Thoracic aorta (tissue), 2 donors: ENCODE measurements at regions not wholly inside any gene's neighbourhood (a gene's known extent, or its start where the extent isn't known, plus 50 kb on each side); places are given as distances from the start of the nearest gene placed in this dataset.

Experiments used
- ATAC-seq: fragments of 150-250 bp; one replicate; pipeline ENCODE4 v1.8.0; 2017; ENCODE audit warnings: low read depth; ENCODE audit not compliant: insufficient number of reproducible peaks, low FRiP score
- DNase-seq: peaks from one replicate; pipeline ENCODE4 v3.0.0-alpha.2; 2020; ENCODE audit warnings: low spot score
- H3K27ac ChIP-seq, 2 donors: fragments of 200-600 bp; sonication (generic); 1 replicate in 1 of 2; 2 replicates in 1 of 2; pipeline ENCODE4 v1.5.1; 2016; ENCODE audit warnings: mild to moderate bottlenecking in 2 of 2, moderate library complexity in 2 of 2
- H3K27me3 ChIP-seq: fragments of 200-600 bp; sonication (generic); replicated peaks from 2 replicates; pipeline ENCODE4 v1.6.0; 2016; ENCODE audit warnings: mild to moderate bottlenecking; ENCODE audit not compliant: insufficient read depth
- H3K36me3 ChIP-seq: fragments of 200-600 bp; sonication (generic); one replicate; pipeline ENCODE4 v1.5.1; 2016
- H3K4me1 ChIP-seq, 2 donors: fragments of 200-600 bp; sonication (generic); 1 replicate in 1 of 2; 2 replicates in 1 of 2; pipeline versions ENCODE4 v1.5.1 to v1.6.0; 2016; ENCODE audit warnings: low read depth in 2 of 2, mild to moderate bottlenecking in 1 of 2; ENCODE audit not compliant: control insufficient read depth in 1 of 2
- H3K4me3 ChIP-seq: fragments of 200-600 bp; sonication (generic); 2 replicates; pipeline ENCODE4 v1.5.1; 2016; ENCODE audit warnings: mild to moderate bottlenecking
- H3K9me3 ChIP-seq: fragments of 200-600 bp; sonication (generic); 2 replicates; pipeline ENCODE4 v1.5.1; 2016
- TF ChIP-seq, protein P1 (sequence below): fragments of 200-600 bp; sonication (generic); IDR thresholded peaks from one replicate; pipeline ENCODE4 v1.5.1; 2019; ENCODE audit warnings: antibody characterized with exemption

GRCh38 chr11:69878927-69879728 lies 59.9 kb upstream of the FGF3 start:
- Histone ChIP-seq H3K4me3 (no peak overlapping the region), H3K36me3 (no peaks in the 10 kb centered on the region), H3K27me3 (no peaks in the 10 kb centered on the region), H3K27ac (no peak overlapping the region), H3K9me3 (no peaks in the 10 kb centered on the region), H3K4me1 (peaks cover 6 to 13% of the 10 kb centered on the region in 2 donors)
- DNase-seq (no peak), ATAC-seq (no peak)
- TF ChIP-seq, protein P1, sequence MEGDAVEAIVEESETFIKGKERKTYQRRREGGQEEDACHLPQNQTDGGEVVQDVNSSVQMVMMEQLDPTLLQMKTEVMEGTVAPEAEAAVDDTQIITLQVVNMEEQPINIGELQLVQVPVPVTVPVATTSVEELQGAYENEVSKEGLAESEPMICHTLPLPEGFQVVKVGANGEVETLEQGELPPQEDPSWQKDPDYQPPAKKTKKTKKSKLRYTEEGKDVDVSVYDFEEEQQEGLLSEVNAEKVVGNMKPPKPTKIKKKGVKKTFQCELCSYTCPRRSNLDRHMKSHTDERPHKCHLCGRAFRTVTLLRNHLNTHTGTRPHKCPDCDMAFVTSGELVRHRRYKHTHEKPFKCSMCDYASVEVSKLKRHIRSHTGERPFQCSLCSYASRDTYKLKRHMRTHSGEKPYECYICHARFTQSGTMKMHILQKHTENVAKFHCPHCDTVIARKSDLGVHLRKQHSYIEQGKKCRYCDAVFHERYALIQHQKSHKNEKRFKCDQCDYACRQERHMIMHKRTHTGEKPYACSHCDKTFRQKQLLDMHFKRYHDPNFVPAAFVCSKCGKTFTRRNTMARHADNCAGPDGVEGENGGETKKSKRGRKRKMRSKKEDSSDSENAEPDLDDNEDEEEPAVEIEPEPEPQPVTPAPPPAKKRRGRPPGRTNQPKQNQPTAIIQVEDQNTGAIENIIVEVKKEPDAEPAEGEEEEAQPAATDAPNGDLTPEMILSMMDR, result no peak

DNA sequence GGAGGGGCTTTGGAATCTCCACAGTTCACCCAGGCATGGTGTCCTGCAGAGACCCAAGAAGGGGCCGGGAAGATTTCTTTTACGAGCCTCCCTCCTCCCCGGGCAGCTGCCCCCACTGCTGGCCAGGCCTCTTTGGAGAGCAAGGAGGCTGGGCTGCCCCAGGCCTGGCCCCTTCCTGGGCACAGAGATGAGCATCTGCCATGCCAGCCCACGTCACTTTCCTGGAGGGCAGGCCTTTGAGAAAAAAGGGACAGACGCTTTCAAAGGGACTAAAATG lies 60.5 kb upstream of the FGF3 start:
- no peaks in the 10 kb centered on the region for H3K9me3 ChIP-seq
- TF ChIP-seq, protein P1, result no peak
- ATAC-seq (no peak), DNase-seq (no peak)
- no peaks in the 10 kb centered on the region for H3K36me3 ChIP-seq
- H3K27ac ChIP-seq, result no peak overlapping the region
- peaks cover 6 to 11% of the 10 kb centered on the region in 2 donors for H3K4me1 ChIP-seq
- no peaks in the 10 kb centered on the region for H3K27me3 ChIP-seq
- H3K4me3 ChIP-seq, result no peak overlapping the region

DNA sequence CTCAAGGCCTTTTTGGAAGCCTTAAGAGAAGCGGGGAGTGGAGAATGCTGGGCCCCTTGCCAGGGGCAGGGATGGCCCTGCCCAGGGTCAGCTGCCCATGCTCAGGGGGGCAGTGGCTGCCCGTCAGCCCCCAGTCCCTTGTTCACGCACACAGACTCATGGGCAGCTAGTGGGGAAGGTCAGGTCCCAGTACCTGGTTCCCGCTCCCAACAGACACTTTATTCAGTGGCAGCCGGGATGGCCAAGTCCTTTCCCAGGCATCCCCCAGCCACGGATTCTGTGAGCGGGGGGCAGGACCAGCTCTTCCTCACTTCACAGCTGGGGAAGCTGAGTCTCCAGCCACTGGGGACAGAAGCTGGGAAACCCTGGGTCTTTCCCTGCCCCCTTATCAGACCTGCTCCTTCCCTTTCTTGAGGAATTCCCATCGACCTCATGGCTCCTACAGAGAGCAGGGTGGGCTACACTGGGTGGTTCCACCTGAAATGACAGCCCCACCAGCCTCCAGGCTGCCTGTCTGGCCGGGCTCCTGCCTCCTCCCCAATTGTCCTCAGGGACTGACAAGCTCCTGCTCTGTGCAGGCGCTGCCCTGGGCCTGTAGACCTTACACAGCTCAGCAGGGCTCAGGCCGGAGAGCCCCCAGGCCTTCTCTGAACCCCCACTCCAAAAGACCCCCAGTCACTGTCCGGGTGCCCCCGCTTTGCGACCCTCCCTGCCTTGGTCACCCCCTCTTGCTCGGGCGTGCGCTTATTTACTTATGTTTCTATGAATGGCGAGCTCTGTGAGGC lies 61.0 kb upstream of the FGF3 start:
- ATAC-seq, result no peak
- TF ChIP-seq, protein P1, result no peak
- no peaks in the 10 kb centered on the region for H3K9me3 ChIP-seq
- no peak overlapping the region for H3K4me3 ChIP-seq
- H3K27ac ChIP-seq, result no peak overlapping the region
- no peaks in the 10 kb centered on the region for H3K27me3 ChIP-seq
- no peaks in the 10 kb centered on the region for H3K36me3 ChIP-seq
- peaks cover under 1 to 6% of the 10 kb centered on the region in 2 donors for H3K4me1 ChIP-seq
- no peak for DNase-seq

DNA sequence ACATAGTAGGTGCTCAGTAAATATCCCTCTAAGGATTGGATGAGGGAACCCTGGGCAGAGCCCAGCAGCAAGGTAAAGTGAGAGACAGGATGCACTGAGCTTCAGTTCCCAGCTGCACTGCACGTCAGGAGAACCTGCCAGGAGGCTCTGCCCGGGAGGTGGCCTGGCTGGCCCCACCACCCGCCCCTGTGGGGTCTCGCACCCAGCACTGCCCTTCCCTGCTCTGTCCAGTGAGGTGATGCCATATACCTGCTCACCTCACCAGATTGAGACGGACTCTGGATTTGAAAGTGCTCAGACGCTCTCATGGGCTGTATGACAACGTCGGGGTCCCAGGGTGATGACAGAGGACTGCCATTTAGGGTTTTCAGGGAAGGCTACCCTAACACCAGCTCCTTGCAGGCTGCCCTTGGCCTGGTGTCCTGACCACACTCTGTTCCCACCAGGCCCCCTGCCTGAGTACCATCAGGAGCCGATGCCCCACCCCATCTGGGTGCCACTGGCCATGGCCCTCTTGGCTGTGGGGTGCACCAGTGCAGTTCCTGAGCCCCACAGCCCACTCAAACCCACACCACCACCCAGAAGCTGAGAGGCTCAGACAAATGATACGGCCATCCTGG lies 61.7 kb upstream of the FGF3 start:
- no peaks in the 10 kb centered on the region for H3K36me3 ChIP-seq
- TF ChIP-seq, protein P1, result no peak
- no peak overlapping the region for H3K4me3 ChIP-seq
- H3K4me1 ChIP-seq, result no peaks in the 10 kb centered on the region
- H3K27ac ChIP-seq, result no peak overlapping the region
- H3K27me3 ChIP-seq, result no peaks in the 10 kb centered on the region
- ATAC-seq (no peak), DNase-seq (no peak)
- H3K9me3 ChIP-seq, result no peaks in the 10 kb centered on the region
